ENCODE measurements at regions not wholly inside any gene's neighbourhood (a gene's known extent, or its start where the extent isn't known, plus 50 kb on each side); places are given as distances from the start of the nearest gene placed in this dataset.

DNA sequence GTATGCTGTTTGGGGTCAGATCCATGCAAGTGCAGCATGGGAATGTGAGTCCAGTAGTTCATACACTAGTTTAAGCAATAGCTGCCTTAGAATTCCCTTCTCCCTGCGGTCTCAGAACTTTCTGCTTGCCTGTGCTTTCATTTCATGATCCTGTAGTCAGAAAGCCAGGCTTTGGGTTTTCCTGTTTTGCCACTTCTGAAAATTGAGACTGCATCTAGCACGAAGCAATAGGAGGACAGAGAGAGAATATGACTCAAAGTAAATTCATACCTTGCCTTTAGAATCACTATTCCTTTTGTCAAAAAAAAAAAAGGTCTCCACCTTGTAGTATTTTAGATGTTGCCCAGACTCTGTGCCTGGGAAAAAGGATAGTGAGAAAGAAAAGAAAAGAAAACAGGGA, 161.2 kb upstream of the SNX7 start:
- TF ChIP-seq, protein P1, sequence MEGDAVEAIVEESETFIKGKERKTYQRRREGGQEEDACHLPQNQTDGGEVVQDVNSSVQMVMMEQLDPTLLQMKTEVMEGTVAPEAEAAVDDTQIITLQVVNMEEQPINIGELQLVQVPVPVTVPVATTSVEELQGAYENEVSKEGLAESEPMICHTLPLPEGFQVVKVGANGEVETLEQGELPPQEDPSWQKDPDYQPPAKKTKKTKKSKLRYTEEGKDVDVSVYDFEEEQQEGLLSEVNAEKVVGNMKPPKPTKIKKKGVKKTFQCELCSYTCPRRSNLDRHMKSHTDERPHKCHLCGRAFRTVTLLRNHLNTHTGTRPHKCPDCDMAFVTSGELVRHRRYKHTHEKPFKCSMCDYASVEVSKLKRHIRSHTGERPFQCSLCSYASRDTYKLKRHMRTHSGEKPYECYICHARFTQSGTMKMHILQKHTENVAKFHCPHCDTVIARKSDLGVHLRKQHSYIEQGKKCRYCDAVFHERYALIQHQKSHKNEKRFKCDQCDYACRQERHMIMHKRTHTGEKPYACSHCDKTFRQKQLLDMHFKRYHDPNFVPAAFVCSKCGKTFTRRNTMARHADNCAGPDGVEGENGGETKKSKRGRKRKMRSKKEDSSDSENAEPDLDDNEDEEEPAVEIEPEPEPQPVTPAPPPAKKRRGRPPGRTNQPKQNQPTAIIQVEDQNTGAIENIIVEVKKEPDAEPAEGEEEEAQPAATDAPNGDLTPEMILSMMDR (IDR thresholded peaks at IDR 0.05; ENCODE audit: low read depth, low read length): no peak
- no peak for DNase-seq (ENCODE audit: extremely low read depth, low read depth)

DNA sequence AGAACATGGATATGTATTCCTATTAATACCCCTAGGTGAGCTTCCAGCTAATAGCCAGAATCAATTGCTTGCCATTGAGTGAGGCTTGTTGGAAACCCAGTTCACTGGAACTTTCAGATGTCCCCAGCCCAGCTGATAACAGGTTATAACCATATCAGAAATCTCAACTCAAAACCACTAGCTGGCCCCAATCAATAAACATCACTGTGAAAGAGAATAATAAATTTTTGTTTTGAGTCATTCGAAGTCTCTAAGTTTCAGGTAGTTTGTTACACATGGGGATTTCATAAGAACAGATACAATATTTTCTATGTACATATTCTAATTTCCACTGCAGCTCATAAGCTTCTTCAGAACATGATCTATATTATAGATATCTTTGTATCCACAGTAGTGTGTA, 162.9 kb upstream of the SNX7 start:
- TF ChIP-seq, protein P1 (IDR thresholded peaks at IDR 0.05; ENCODE audit: low read depth, low read length): no peak
- DNase-seq (ENCODE audit: extremely low read depth, low read depth): no peak

DNA sequence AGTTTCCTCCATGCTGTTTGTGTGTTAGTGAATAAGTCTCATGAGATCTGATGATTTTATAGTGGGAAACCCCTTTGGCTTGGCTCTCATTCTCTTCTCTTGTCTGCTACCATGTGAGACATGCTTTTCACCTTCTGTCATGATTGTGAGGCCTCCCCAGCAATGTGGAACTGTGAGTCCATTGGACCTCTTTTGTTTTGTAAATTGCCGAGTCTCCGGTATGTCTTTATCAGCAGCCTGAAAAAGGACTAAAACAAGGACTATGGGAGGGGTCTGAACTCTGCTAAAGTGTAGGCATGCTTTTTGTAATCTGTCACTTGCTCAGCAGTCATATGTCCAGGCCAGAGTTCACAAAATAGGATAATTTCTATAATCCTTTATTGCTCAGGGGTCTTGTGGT, 164.0 kb upstream of the SNX7 start:
- DNase-seq (ENCODE audit: extremely low read depth, low read depth): no peak
- TF ChIP-seq, protein P1 (IDR thresholded peaks at IDR 0.05; ENCODE audit: low read depth, low read length): no peak

DNA sequence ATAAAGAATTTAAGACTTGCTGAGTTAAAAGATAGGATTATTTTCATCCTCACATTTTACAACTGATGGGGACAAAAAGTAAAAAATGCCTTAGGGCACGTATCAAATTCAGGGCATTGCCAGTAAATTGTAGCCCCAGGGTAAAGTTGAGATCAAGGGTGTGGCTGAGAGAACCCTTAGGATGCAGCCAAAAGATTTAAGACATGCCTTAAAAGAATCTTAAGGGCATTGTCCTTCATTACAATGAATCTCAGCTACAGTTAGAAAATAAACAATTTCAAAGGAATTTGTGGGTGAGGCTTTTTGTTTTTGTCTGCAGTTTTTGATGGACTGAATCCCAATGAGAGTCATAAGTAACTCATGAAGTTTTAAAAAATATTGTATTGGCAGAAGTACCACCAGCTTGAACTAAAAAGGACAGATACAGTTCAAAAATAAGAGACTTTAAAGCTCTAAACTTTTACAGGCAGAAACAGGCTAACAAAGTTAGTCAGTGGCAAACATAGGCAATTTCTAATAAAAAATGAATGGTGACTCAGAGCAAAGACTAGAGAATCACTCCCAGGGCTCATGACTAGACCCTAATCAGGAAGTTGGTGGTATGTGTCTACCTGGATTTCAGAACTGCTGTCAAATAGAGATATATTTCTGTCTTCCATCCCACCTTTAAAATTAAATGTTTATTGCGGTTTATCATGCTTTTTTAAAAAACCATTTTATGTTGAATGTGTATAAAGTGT, 165.1 kb upstream of the SNX7 start:
- TF ChIP-seq, protein P1 (IDR thresholded peaks at IDR 0.05; ENCODE audit: low read depth, low read length): no peak
- DNase-seq (ENCODE audit: extremely low read depth, low read depth): no peak

DNA sequence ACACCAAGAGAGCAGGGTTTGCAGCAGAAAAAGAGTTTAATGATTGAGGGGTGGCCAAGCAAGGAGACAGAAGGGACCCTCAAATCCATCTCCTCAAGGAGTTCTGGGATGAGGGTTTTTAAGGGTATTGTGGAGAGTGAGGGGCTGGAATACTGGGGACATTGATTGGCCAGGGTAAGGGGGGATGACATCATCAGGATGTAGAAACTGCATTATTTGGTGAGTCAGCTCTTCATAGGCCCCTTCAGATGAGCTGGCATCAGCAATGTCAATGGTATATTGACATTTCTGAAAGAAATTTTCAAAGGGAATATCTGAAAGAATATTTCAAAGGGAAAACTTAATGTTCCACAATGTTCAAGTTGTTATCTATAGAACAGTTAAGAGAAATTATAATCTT, 168.1 kb upstream of the SNX7 start:
- no peak for DNase-seq (ENCODE audit: extremely low read depth, low read depth)
- TF ChIP-seq, protein P1 (IDR thresholded peaks at IDR 0.05; ENCODE audit: low read depth, low read length): no peak

DNA sequence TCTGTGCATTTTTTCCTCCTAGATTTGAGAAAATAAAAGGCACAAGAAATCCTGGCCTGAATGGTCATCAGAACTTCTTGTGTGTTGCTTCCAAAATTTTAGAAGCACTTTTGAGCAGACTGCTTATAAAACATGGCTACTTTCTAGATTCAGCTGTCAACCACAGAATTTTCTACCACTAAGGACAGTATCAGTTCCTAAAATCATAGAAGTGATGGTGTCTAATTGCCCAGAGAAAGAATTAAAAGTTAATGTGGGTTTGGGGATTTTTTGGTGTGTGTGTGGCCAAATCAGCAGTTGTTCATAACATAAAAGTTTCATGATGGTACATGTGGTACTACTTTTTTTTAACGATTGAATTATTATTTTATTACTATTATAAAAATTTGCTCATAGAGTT, 171.4 kb upstream of the SNX7 start:
- TF ChIP-seq, protein P1 (IDR thresholded peaks at IDR 0.05; ENCODE audit: low read depth, low read length): no peak
- DNase-seq (ENCODE audit: extremely low read depth, low read depth): no peak

DNA sequence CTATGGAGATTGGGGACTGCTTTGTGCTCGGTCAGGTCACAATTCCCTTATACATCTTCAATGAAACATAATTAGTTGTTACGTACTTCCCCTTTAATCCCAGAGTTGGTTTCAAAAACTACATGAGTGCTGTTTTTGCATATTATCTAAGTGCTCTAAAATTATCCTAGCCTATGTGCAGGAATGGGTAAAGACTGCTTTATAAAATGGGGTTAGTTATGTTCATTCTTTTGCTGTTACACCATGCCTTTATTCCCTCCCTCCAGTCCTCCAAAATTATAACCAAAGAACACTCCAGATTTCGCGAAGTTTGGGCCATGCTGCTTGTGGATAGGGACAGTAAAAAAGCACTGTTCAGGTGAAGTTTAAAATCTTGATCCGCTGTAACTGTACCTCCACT, 173.9 kb upstream of the SNX7 start:
- TF ChIP-seq, protein P1 (IDR thresholded peaks at IDR 0.05; ENCODE audit: low read depth, low read length): no peak

More for the DNA sequence above, 173.9 kb upstream of the SNX7 start:
- DNase-seq (ENCODE audit: extremely low read depth, low read depth): no peak
